Activated CD4-positive, alpha-beta T cell treated with anti-CD3 and anti-CD28 coated beads, Interleukin-10, Interleukin-2, amounts not matched to agents 100 ng/mL and 50 ng/mL, durations not matched to agents 16 hours and 8 hours (primary cell): ENCODE measurements at regions not wholly inside any gene's neighbourhood (a gene's known extent, or its start where the extent isn't known, plus 50 kb on each side); places are given as distances from the start of the nearest gene placed in this dataset.
"Not testable (repeated sequence)": the region's sequence is repeated elsewhere in the genome, so short reads cannot be mapped to it uniquely, and the experiment has no call there.

Experiments
- DNase-seq: peaks from one replicate; pipeline ENCODE4 v3.0.0-alpha.2; 2020

- no peak for DNase-seq
Observed at GRCh38 chr16:59658572-59658971, 924.5 kb upstream of the GOT2 start.

GRCh38 chr16:59655031-59655430 is 920.9 kb upstream of the GOT2 start:
- DNase-seq: no peak

DNA sequence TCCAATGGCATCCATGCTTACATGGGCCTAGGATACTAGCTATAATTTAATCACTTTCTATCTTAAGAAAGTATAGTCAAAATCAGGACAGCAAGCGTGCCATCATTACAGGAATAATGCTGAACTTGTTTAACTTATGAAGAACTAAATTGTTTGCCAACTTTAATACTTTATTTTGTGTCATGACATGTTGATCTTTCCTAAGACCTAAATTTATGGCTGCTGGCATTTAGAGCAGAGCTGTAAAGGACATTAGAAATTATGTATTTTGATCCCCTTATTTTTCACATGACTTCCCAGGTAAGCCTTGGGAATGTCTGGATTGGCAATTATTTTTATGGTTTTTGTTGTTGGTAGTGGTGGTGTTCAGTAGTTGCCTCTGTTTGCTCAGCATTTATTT is 920.3 kb upstream of the GOT2 start:
- no peak for DNase-seq

DNA sequence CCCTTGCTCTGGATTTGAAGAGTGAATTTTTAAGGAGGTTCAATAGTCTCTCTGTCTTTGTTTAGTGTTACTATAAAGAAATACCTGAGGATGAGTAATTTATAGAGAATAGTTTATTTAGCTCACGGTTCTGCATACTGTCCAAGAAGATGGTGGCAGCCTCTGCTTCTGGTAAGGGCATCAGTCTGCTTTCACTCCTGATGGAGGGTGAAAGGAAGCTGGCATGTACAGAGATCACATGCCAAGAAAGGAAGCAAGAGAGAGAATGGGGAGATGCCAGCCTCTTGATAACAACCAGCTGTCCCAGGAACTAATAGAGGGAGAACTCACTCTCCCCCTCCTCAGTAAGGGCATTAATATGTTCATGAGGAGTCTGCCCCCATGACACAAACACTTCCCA is 917.5 kb upstream of the GOT2 start:
- DNase-seq: no peak

GRCh38 chr16:59645194-59645593 is 911.1 kb upstream of the GOT2 start:
- DNase-seq: no peak

- no peak for DNase-seq
Observed at GRCh38 chr16:59635674-59636073, 901.6 kb upstream of the GOT2 start.

- no peak for DNase-seq
Observed at GRCh38 chr16:59634951-59635350, 900.8 kb upstream of the GOT2 start.

- no peak for DNase-seq
Observed at GRCh38 chr16:59634004-59634579, 900.0 kb upstream of the GOT2 start.

- no peak for DNase-seq
Observed at GRCh38 chr16:59632276-59632855, 898.2 kb upstream of the GOT2 start.

- not testable (repeated sequence) for DNase-seq
Observed at GRCh38 chr16:59624381-59624780, 890.3 kb upstream of the GOT2 start.

DNA sequence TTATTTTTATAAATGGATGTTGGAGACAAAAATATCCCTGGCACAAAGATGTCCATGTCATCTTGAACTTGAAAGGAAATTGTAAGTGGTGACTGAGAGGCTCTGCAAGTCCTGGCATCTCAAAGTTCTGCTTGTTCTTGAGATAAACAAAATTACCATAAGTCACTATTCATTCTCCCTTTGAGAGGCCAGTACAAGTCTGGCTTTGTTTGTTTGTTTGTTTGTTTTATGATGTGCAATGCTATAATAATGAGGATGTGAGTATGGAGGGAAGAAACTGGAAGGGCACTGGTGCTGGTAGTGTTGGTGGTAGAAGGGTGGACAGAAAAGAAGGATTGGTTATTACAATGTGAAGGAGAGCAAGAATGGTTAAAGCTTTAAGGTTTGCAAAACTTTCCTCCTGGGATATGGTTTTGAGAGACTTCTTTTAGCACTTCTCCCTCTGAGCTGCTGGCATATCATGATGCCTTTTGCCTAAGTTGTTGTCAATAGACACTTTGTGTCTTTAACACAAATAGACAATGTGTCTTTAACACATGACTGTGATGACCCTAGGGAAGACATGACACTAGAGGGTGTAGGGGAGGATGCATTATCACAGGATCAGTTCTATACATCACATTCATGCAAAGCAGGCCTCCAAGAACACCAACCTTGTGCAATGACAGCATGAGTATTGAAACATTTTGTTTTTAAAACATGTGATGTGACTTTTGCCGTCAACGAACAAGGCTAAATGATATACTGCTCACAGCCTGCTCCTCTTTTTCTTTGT is 880.5 kb upstream of the GOT2 start:
- no peak for DNase-seq

DNA sequence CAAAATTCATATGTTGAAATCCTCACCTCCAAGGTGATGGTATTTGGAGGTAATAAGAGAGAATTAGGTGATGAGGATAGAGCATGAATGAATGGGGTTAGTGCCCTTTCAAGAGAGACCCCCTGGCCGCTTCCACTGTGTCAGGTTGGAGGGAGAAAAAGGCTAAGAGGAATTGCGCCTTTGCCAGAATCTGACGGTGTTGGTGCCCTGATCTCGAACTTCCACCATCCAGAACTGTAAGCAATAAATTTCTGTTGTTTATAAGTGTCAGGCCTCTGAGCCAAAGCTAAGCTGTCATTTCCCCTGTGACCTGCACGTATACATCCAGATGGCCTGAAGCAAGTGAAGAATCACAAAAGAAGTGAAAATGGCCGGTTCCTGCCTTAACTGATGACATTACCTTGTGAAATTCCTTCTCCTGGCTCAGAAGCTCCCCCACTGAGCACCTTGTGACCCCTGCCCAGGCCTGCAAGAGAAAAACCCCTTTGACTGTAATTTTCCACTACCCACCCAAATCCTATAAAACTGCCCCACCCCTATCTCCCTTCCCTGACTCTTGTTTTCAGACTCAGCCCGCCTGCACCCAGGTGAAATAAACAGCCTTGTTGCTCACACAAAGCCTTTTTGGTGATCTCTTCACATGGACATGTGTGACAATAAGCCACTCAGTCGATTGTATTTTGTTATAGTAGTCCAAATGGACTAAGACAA is 878.9 kb upstream of the GOT2 start:
- DNase-seq: not testable (repeated sequence)

DNA sequence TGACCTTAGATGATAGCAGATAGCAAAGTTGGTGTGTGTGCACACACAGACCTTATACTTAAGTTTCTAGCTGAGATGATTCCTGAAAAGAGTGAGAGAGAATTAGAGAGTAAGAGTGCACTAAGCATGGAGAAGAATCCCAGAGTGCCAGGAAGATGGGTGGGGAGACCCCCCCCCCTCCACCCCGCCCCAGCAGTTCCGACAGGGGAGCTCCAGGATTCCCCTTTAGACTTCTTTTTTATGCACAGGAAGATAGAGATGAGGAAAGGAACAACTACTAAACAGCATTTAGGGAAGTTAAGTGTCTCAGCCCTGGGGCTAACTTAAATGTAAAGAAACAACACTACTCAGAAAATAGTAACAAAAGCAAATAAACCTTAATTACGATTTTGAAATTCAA is 878.0 kb upstream of the GOT2 start:
- DNase-seq: no peak

- DNase-seq: no peak
Observed at GRCh38 chr16:59611556-59611955, 877.4 kb upstream of the GOT2 start.

GRCh38 chr16:59605706-59606105 is 871.6 kb upstream of the GOT2 start:
- no peak for DNase-seq

DNA sequence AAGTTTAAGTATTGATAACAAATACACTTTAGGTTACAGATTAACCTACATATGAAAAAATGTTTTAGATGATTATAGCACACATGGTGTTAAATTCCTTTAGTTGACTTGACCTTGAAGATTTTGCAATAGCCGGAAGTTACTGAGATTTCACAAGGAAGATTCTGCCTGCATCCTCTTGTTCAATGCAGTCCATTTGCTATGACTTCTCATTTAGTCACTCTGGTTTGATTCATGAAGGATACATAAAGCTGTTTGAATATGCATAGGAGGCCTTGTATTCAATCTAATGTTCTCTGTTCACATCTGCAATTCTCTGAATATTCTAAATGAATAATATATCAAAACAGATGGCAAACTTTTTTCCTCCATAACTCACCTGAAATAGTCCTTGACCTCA is 870.2 kb upstream of the GOT2 start:
- DNase-seq: no peak

- no peak for DNase-seq
Observed at GRCh38 chr16:59601452-59601851, 867.3 kb upstream of the GOT2 start.

DNA sequence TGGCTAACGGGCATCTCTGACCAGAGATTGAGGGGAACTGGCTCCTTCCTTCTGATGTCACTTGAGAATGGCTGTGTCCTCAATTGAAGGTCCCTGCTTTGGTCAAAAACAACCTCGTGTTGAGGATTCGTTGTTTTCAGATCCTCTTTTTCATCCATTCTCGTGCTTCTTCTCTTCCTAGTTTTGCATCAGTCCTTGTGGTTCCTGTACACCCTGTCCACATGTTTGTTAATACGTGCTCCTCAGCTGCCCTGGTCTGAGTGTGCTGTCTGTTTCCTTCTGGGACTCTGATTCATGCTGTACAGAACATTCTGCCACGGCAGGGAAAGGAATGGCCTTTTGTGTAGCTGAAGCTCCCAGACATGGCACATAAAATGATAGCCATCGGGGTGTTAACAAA is 863.2 kb upstream of the GOT2 start:
- no peak for DNase-seq

- no peak for DNase-seq
Observed at GRCh38 chr16:59596693-59597092, 862.6 kb upstream of the GOT2 start.

GRCh38 chr16:59593194-59593661 is 859.1 kb upstream of the GOT2 start:
- DNase-seq: peak; percentile 0

- no peak for DNase-seq
Observed at GRCh38 chr16:59591480-59591879, 857.4 kb upstream of the GOT2 start.

DNA sequence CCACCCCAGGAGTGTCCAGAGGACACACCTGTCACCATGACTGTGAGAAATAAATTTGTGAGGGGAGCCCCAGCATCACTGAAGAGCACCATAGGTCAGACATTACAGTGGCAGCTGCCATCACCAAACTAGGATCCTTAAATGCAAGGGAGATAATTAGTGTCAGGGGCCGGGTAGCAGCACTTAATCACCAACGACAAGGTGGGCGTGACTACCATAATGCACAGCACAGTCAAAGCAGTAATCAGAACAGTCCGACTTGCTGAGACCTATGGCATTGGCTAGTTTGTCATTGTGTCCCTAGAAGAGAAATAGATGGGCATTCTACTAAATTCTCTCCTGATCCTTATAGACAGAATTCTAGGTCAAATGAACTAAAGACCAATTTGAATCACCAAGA is 856.7 kb upstream of the GOT2 start:
- DNase-seq: no peak

DNA sequence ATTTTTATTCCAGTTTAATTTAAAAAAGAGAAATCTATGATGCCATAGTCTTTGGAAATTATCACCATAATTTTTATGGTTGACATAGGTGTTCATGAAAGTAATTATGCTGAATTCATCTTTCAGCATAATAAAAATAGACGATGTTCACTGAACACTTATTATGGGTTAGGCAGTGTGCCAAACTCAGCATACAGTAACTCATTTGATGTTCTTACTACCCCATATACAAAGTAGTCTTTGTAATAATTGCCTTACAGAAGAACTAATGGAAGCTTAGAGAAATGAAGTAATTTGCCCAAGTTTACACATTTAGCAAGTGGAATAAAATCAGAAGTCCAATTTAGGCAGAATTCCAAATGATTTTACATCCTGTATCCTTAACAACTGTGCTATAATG is 852.2 kb upstream of the GOT2 start:
- DNase-seq: no peak

DNA sequence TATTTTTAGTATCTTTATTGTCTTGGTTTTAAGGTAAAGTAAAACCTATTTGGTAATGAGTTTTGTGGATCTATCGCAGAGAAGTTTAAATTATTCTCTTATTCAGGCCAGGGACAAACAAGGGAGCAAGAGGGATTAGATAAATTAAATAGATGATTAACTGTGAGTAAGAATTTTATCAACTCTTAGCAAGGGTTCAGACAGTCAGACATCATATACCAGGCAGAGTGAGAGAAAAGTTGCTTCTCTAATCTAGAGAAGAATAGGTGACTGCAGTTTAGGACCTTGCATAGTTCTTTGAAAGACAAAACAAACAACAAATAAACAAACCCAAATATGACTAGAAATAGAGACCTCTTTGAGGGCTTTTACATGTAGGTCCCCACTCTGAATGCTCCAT is 840.2 kb upstream of the GOT2 start:
- no peak for DNase-seq
